CD4-positive, alpha-beta T cell (primary cell): ENCODE measurements at regions not wholly inside any gene's neighbourhood (a gene's known extent, or its start where the extent isn't known, plus 50 kb on each side); places are given as distances from the start of the nearest gene placed in this dataset.

Source experiments
- ATAC-seq: fragments of 200-7000 bp; cut with Tn5 transposase; one replicate; pipeline ENCODE4 v1.10.0; 2022; ENCODE audit warnings: mild to moderate bottlenecking; ENCODE audit not compliant: poor library complexity
- CTCF ChIA-PET: fragments of 350-600 bp; sonication (Branson Sonifier 250); formaldehyde crosslinking; loops from one replicate; lab custom pipeline; 2021; ENCODE audit warnings: antibody characterized with exemption, inconsistent platforms; lab: Charles Lee
- POLR2A ChIA-PET: fragments of 350-600 bp; sonication (Branson Sonifier 250); formaldehyde crosslinking; loops from one replicate; lab custom pipeline; 2021; ENCODE audit warnings: antibody characterized with exemption, inconsistent platforms; lab: Charles Lee
- DNase-seq, 14 experiments: peaks; one replicate each; pipeline ENCODE4 v3.0.0-alpha.2; 2013 to 2020; ENCODE audit warnings: mixed read lengths in 2 of 14
- H3K27ac ChIP-seq, 2 donors: one replicate each; pipeline versions ENCODE4 v1.5.1 to v1.7.0; 2013; ENCODE audit warnings: low read length in 2 of 2, low read depth in 1 of 2, mild to moderate bottlenecking in 1 of 2
- H3K27me3 ChIP-seq, 2 experiments: 1 replicate in 1 of 2; 2 replicates in 1 of 2; pipeline versions ENCODE4 v1.6.1 to v1.7.0; 2013; ENCODE audit warnings: low read length in 2 of 2, control low read depth in 1 of 2, mild to moderate bottlenecking in 1 of 2, moderate library complexity in 1 of 2; ENCODE audit not compliant: insufficient read depth in 2 of 2, control insufficient read depth in 1 of 2
- H3K36me3 ChIP-seq: one replicate; pipeline ENCODE4 v1.6.1; 2013; ENCODE audit warnings: low read length, control low read depth; ENCODE audit not compliant: insufficient read depth
- H3K4me1 ChIP-seq: one replicate; pipeline ENCODE4 v1.6.1; 2013; ENCODE audit warnings: low read length, control low read depth; ENCODE audit not compliant: insufficient read depth
- H3K4me3 ChIP-seq: one replicate; pipeline ENCODE4 v1.5.1; 2013; ENCODE audit warnings: mild to moderate bottlenecking, low read length, moderate library complexity
- H3K9me3 ChIP-seq, 2 experiments: 1 replicate in 1 of 2; 2 replicates in 1 of 2; pipeline versions ENCODE4 v1.6.1 to v1.7.0; 2013; ENCODE audit warnings: low read length in 2 of 2, mild to moderate bottlenecking in 2 of 2, control low read depth in 1 of 2, moderate library complexity in 1 of 2; ENCODE audit not compliant: control insufficient read depth in 1 of 2, insufficient read depth in 1 of 2
- H3K27ac Mint-ChIP-seq: one replicate; pipeline ENCODE4 v1.8.0; 2020; ENCODE audit warnings: mixed read lengths
- H3K27me3 Mint-ChIP-seq: one replicate; pipeline ENCODE4 v1.8.0; 2021; ENCODE audit warnings: mixed read lengths
- H3K36me3 Mint-ChIP-seq: one replicate; pipeline ENCODE4 v1.8.0; 2021; ENCODE audit warnings: low read depth, mixed read lengths
- H3K4me1 Mint-ChIP-seq: one replicate; pipeline ENCODE4 v1.8.0; 2021; ENCODE audit warnings: low read depth, mixed read lengths
- H3K4me3 Mint-ChIP-seq: one replicate; pipeline ENCODE4 v1.8.0; 2020; ENCODE audit warnings: mild to moderate bottlenecking, mixed read lengths
- H3K9me3 Mint-ChIP-seq: one replicate; pipeline ENCODE4 v1.8.0; 2020; ENCODE audit warnings: mixed read lengths
- CTCF ChIP-seq: fragments of 200-600 bp; IDR thresholded peaks from one replicate; pipeline ENCODE4 v1.8.0; 2022; ENCODE audit warnings: antibody characterized with exemption, mild to moderate bottlenecking
- intact Hi-C, 2 experiments: fragments of 100-400 bp; cut with DNase I in 1 of 2; cut with micrococcal nuclease in 1 of 2; formaldehyde crosslinking; loops; one replicate each; pipeline versions ENCODE4 v1.15.1 to v1.9.0; 2023 to 2025; cut with DNase I, micrococcal nuclease

- no peak for TF ChIP-seq CTCF
- Mint-ChIP-seq H3K9me3 (no peaks in the 10 kb centered on the region), H3K4me3 (no peak overlapping the region), H3K36me3 (no peaks in the 10 kb centered on the region), H3K27me3 (no peaks in the 10 kb centered on the region), H3K4me1 (no peaks in the 10 kb centered on the region), H3K27ac (no peak overlapping the region)
- POLR2A ChIA-PET = no interaction called here
- ATAC-seq (no peak), DNase-seq (no peak)
- Histone ChIP-seq H3K4me1 (no peaks in the 10 kb centered on the region), H3K9me3 (no peaks in the 10 kb centered on the region), H3K27me3 (no peaks in the 10 kb centered on the region), H3K36me3 (no peaks in the 10 kb centered on the region), H3K4me3 (no peak overlapping the region), H3K27ac (no peak overlapping the region)
- intact Hi-C loops = no loop called here
- CTCF ChIA-PET = no interaction called here
Measured at GRCh38 chr18:67875060-67875459, 358.5 kb upstream of the DSEL start.

DNA sequence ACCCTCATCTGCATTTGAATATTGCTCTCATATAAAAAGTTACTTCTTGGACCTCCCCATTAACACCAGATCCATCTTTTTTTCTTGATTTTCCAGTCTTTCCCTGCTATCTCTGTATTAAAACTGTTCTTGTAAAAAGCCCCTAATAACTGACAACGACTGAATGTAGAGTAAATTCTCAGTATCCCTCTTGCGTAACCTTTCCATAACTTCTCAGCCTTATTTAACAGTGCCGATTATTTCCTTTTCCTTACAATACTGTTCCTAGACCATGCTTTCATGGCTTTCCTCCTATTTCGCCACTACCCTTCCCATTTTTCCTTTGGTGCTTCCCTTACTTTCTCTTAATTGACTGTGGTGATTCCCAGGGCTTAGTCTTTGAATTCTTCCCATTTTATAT is 348.9 kb upstream of the DSEL start:
- no peaks in the 10 kb centered on the region for H3K36me3 ChIP-seq
- H3K27ac ChIP-seq = no peak overlapping the region
- H3K4me1 ChIP-seq = no peaks in the 10 kb centered on the region
- CTCF ChIA-PET = no interaction called here
- Mint-ChIP-seq H3K9me3 (no peaks in the 10 kb centered on the region), H3K4me3 (no peak overlapping the region), H3K27ac (no peak overlapping the region), H3K27me3 (no peaks in the 10 kb centered on the region), H3K4me1 (no peaks in the 10 kb centered on the region), H3K36me3 (no peaks in the 10 kb centered on the region)
- POLR2A ChIA-PET = no interaction called here
- ATAC-seq = no peak
- no peak overlapping the region for H3K4me3 ChIP-seq
- peaks cover 0 to 3% of the 10 kb centered on the region in 2 experiments for H3K9me3 ChIP-seq
- TF ChIP-seq CTCF = no peak
- DNase-seq = no peak
- intact Hi-C loops = no loop called here
- H3K27me3 ChIP-seq = no peaks in the 10 kb centered on the region

- DNase-seq (no peak), ATAC-seq (no peak)
- H3K4me1 ChIP-seq = no peaks in the 10 kb centered on the region
- H3K27me3 Mint-ChIP-seq = no peaks in the 10 kb centered on the region
- peaks cover 0 to 3% of the 10 kb centered on the region in 2 experiments for H3K9me3 ChIP-seq
- no peak for TF ChIP-seq CTCF
- H3K27ac ChIP-seq = no peak overlapping the region
- ChIA-PET CTCF (no interaction called here), POLR2A (no interaction called here)
- H3K4me3 Mint-ChIP-seq = no peak overlapping the region
- no peak overlapping the region for H3K4me3 ChIP-seq
- intact Hi-C loops = no loop called here
- no peaks in the 10 kb centered on the region for H3K36me3 Mint-ChIP-seq
- no peak overlapping the region for H3K27ac Mint-ChIP-seq
- no peaks in the 10 kb centered on the region for H3K27me3 ChIP-seq
- H3K9me3 Mint-ChIP-seq = no peaks in the 10 kb centered on the region
- no peaks in the 10 kb centered on the region for H3K4me1 Mint-ChIP-seq
- no peaks in the 10 kb centered on the region for H3K36me3 ChIP-seq
Measured at GRCh38 chr18:67864677-67865340, 348.3 kb upstream of the DSEL start.
